K562 (cell line): ENCODE measurements at regions not wholly inside any gene's neighbourhood (a gene's known extent, or its start where the extent isn't known, plus 50 kb on each side); places are given as distances from the start of the nearest gene placed in this dataset.

Experiments
- ATAC-seq: fragments of 200-7000 bp; cut with Tn5 transposase; 3 replicates; pipeline ENCODE4 v1.9.1; 2020; ENCODE audit warnings: moderate library complexity
- BruUV-seq: library from RNA; stranded (reverse); fragments of 400-500 nt; replicated peaks from 2 replicates; lab custom pipeline; 2021; lab: Mats Ljungman, UMichigan
- CTCF ChIA-PET: fragments of 300-600 bp; formaldehyde crosslinking; extraction: SDS; loops from one replicate; lab custom pipeline; 2021; ENCODE audit warnings: low intra/inter-chr PET ratio; lab: Yijun Ruan, JAX
- POLR2A ChIA-PET: fragments of 300-600, 350-650 bp; sonication (Branson Sonifier 250); formaldehyde crosslinking; extraction: SDS; loops from one replicate; lab custom pipeline; 2021; ENCODE audit warnings: antibody characterized with exemption, inconsistent platforms; lab: Yijun Ruan, JAX
- DNase-seq, 4 experiments: peaks; one replicate each; pipeline versions ENCODE4 v3.0.0 to v3.0.0-alpha.2; 2011 to 2018; ENCODE audit warnings: low spot score in 3 of 4, mixed read lengths in 3 of 4; ENCODE audit errors: extremely low read depth in 1 of 4
- FAIRE-seq: peaks from 2 replicates; lab custom pipeline; 2011; peaks lifted over from hg19 to GRCh38; lab: Jason Lieb, UNC
- H2AFZ ChIP-seq: 2 replicates; pipeline ENCODE4 v1.6.0; 2011; ENCODE audit warnings: low read depth, low read length, control low read depth, inconsistent platforms
- H3K27ac ChIP-seq: fragments of 200-600 bp; 3 replicates; pipeline ENCODE4 v1.8.0; 2011; ENCODE audit warnings: low read depth, mild to moderate bottlenecking, control low read depth, inconsistent platforms, low read length, moderate library complexity, mixed read lengths; ENCODE audit errors: extremely low read depth
- H3K27me3 ChIP-seq, 2 experiments: fragments of 300-600 bp in 1 of 2; 2 replicates in 1 of 2; 3 replicates in 1 of 2; pipeline versions ENCODE4 v1.6.0 to v1.8.0; 2011; ENCODE audit warnings: inconsistent platforms in 2 of 2, low read length in 2 of 2, mild to moderate bottlenecking in 1 of 2, mixed read lengths in 1 of 2, moderate library complexity in 1 of 2; ENCODE audit not compliant: control insufficient read depth in 2 of 2, insufficient read depth in 2 of 2
- H3K36me3 ChIP-seq: fragments of 300-600 bp; 3 replicates; pipeline ENCODE4 v1.8.0; 2011; ENCODE audit warnings: mild to moderate bottlenecking, low read length, inconsistent platforms; ENCODE audit not compliant: control insufficient read depth, insufficient read depth
- H3K4me1 ChIP-seq, 2 experiments: fragments of 200-600 bp in 1 of 2; replicated peaks in 1 of 2; 2 replicates in 1 of 2; 3 replicates in 1 of 2; pipeline versions ENCODE4 v1.5.1 to v1.8.0; 2011; ENCODE audit warnings: inconsistent platforms in 2 of 2, low read length in 2 of 2, mild to moderate bottlenecking in 1 of 2, mixed read lengths in 1 of 2, moderate library complexity in 1 of 2; ENCODE audit not compliant: control insufficient read depth in 2 of 2, insufficient read depth in 2 of 2
- H3K4me2 ChIP-seq: 2 replicates; pipeline ENCODE4 v1.6.1; 2011; ENCODE audit warnings: low read length, control low read depth, inconsistent platforms, mixed read lengths; ENCODE audit not compliant: insufficient read depth
- H3K4me3 ChIP-seq: fragments of 200-600 bp; sonication (generic), shearing (Covaris generic); 2 replicates; pipeline ENCODE4 v1.5.1; 2016; ENCODE audit warnings: control low read depth, inconsistent platforms
- H3K79me2 ChIP-seq: fragments of 200-600 bp; 3 replicates; pipeline ENCODE4 v1.8.0; 2011; ENCODE audit warnings: low read length, inconsistent platforms; ENCODE audit not compliant: control insufficient read depth, insufficient read depth
- H3K9ac ChIP-seq, 2 experiments: 2 replicates each; pipeline versions ENCODE4 v1.6.0 to v1.6.1; 2011; ENCODE audit warnings: low read depth in 2 of 2, low read length in 2 of 2, control low read depth in 1 of 2, inconsistent platforms in 1 of 2, mild to moderate bottlenecking in 1 of 2, mixed read lengths in 1 of 2; ENCODE audit not compliant: insufficient read depth in 1 of 2
- H3K9me1 ChIP-seq: one replicate; pipeline ENCODE4 v1.6.0; 2011; ENCODE audit warnings: inconsistent platforms, mild to moderate bottlenecking, low read length, moderate library complexity; ENCODE audit not compliant: control insufficient read depth, insufficient read depth
- H3K9me3 ChIP-seq: replicated peaks from 2 replicates; pipeline ENCODE4 v1.5.1; 2011; ENCODE audit warnings: low read depth, low read length, inconsistent platforms; ENCODE audit not compliant: control insufficient read depth, insufficient read depth
- H4K20me1 ChIP-seq: replicated peaks from 2 replicates; pipeline ENCODE4 v1.6.1; 2011; ENCODE audit warnings: low read length, inconsistent platforms, mixed read lengths; ENCODE audit not compliant: control insufficient read depth, insufficient read depth
- BACH1 ChIP-seq: fragments of 200-800 bp; sonication (Bioruptor generic); IDR thresholded peaks from 2 replicates; pipeline ENCODE4 v1.6.1; 2016; ENCODE audit warnings: missing genetic modification characterization, missing compliant biosample characterization
- CBFA2T3 ChIP-seq: fragments of 450-650 bp; IDR thresholded peaks from 2 replicates; pipeline ENCODE4 v1.6.1; 2017
- CBX2 ChIP-seq: fragments of 200-600 bp; sonication (generic); IDR thresholded peaks from one replicate; pipeline ENCODE4 v1.6.1; 2012; ENCODE audit warnings: mild to moderate bottlenecking, low read length, inconsistent platforms; ENCODE audit not compliant: insufficient read depth, poor library complexity, severe bottlenecking
- CCNT2 ChIP-seq: IDR thresholded peaks from 2 replicates; pipeline ENCODE4 v1.6.1; 2011; ENCODE audit warnings: borderline replicate concordance, low read depth, mild to moderate bottlenecking, moderate library complexity, mixed read lengths, low read length; ENCODE audit not compliant: insufficient read length; ENCODE audit errors: extremely low read depth
- CHAMP1 ChIP-seq: fragments of 450-650 bp; IDR thresholded peaks from 2 replicates; pipeline ENCODE4 v1.6.1; 2016; ENCODE audit warnings: mild to moderate bottlenecking
- CTBP1 ChIP-seq: fragments of 450-650 bp; IDR thresholded peaks from 2 replicates; pipeline ENCODE4 v1.6.1; 2016; ENCODE audit warnings: borderline replicate concordance
- GTF2A2 ChIP-seq: IDR thresholded peaks from 2 replicates; pipeline ENCODE4 v1.6.1; 2016; ENCODE audit warnings: mild to moderate bottlenecking, missing genetic modification characterization, missing compliant biosample characterization
- JUN ChIP-seq, 2 experiments: sonication (generic) in 1 of 2; formaldehyde crosslinking in 1 of 2; IDR thresholded peaks; 2 replicates each; pipeline versions ENCODE4 v1.6.1 to v1.8.0; 2012 to 2022; ENCODE audit warnings: borderline replicate concordance in 2 of 2, mild to moderate bottlenecking in 2 of 2, improper control_type of control experiment in 1 of 2, low read depth in 1 of 2, low read length in 1 of 2, missing genetic modification reagents in 1 of 2
- MXD1 ChIP-seq: fragments of 250-450 bp; sonication (Bioruptor Pico); IDR thresholded peaks from 2 replicates; pipeline ENCODE4 v1.8.0; 2021; ENCODE audit warnings: borderline replicate concordance, mild to moderate bottlenecking, moderate library complexity; ENCODE audit not compliant: poor library complexity, severe bottlenecking
- PRPF4 ChIP-seq: fragments of 200-400 bp; formaldehyde crosslinking; IDR thresholded peaks from one replicate; pipeline ENCODE4 v1.6.1; 2017; ENCODE audit warnings: low read length, low read depth, mild to moderate bottlenecking; ENCODE audit not compliant: insufficient read depth, poor library complexity, severe bottlenecking
- RBM39 ChIP-seq: fragments of 200-400 bp; formaldehyde crosslinking; optimal IDR thresholded peaks from 2 replicates; pipeline ENCODE3; 2018; ENCODE audit warnings: low read depth, low read length
- ZNF592 ChIP-seq: fragments of 450-650 bp; IDR thresholded peaks from 2 replicates; pipeline ENCODE4 v1.6.1; 2017; ENCODE audit warnings: antibody characterized with exemption, mild to moderate bottlenecking
- WGBS: fragments of 100-300 bp; shearing (Covaris generic); methylation state at CpG from one replicate; pipeline ENCODE4 v1.1.6; 2016; ENCODE audit warnings: low coverage, mixed read lengths; ENCODE audit not compliant: insufficient coverage; ENCODE audit errors: missing lambda C conversion rate; 5-methylcytosine and 5-hydroxymethylcytosine counted together
- in situ Hi-C: fragments of 300-500 bp; cut with MboI; formaldehyde crosslinking; loops from 4 replicates; pipeline ENCODE4 v1.15.0; 2018; ENCODE audit warnings: inconsistent platforms, mixed read lengths
- intact Hi-C: fragments of 100-400 bp; cut with micrococcal nuclease; formaldehyde crosslinking; loops from 2 replicates; pipeline ENCODE4 v1.14.2; 2022

- TF ChIP-seq CBX2, result no peak
These were observed 353.7 kb upstream of the ACTBL2 start (continued) for GRCh38 chr5:57836331-57836730.

GRCh38 chr5:57834829-57835608, 352.4 kb upstream of the ACTBL2 start:
- FAIRE-seq (no peak), ATAC-seq (no peak), DNase-seq (no peak)
- WGBS, result 0% methylated on average over 4 of the region's 6 CpGs
- Histone ChIP-seq H3K79me2 (no peaks in the 10 kb centered on the region), H3K4me1 (no peaks in the 10 kb centered on the region), H3K4me3 (no peak overlapping the region), H3K9me1 (no peaks in the 10 kb centered on the region), H3K27ac (no peak overlapping the region), H3K27me3 (no peaks in the 10 kb centered on the region), H3K9ac (no peak overlapping the region), H2AFZ (no peak overlapping the region), H3K4me2 (no peak overlapping the region), H4K20me1 (no peaks in the 10 kb centered on the region), H3K36me3 (no peaks in the 10 kb centered on the region), H3K9me3 (no peaks in the 10 kb centered on the region)
- ChIA-PET POLR2A (interaction anchor here (0.6 to 0.7 kb wide), 2 partner anchors 23 to 1190 kb away, joined by 3 read pairs; no protein-coding TSS in a partner anchor), CTCF (interaction anchor here (0.6 kb wide), 1 partner anchor 497 kb away, joined by 3 read pairs; no protein-coding TSS in a partner anchor)
- BruUV-seq, result no TSS peak
- intact Hi-C loops, result no loop called here
- in situ Hi-C loops, result no loop called here
- TF ChIP-seq CCNT2 (no peak), JUN (IDR thresholded peaks at IDR 0.05; ENCODE audit: borderline replicate concordance, low read depth, low read length) (no peak), JUN (CRISPR knock-in tag; IDR thresholded peaks at IDR 0.05; ENCODE audit: borderline replicate concordance) (no peak), ZNF592 (no peak), CBFA2T3 (no peak), CHAMP1 (no peak), GTF2A2 (tag) (no peak), CTBP1 (no peak), MXD1 (CRISPR knock-in tag) (no peak), PRPF4 (no peak), BACH1 (no peak), RBM39 (no peak)
